ENCODE measurements at regions not wholly inside any gene's neighbourhood (a gene's known extent, or its start where the extent isn't known, plus 50 kb on each side); places are given as distances from the start of the nearest gene placed in this dataset.

DNA sequence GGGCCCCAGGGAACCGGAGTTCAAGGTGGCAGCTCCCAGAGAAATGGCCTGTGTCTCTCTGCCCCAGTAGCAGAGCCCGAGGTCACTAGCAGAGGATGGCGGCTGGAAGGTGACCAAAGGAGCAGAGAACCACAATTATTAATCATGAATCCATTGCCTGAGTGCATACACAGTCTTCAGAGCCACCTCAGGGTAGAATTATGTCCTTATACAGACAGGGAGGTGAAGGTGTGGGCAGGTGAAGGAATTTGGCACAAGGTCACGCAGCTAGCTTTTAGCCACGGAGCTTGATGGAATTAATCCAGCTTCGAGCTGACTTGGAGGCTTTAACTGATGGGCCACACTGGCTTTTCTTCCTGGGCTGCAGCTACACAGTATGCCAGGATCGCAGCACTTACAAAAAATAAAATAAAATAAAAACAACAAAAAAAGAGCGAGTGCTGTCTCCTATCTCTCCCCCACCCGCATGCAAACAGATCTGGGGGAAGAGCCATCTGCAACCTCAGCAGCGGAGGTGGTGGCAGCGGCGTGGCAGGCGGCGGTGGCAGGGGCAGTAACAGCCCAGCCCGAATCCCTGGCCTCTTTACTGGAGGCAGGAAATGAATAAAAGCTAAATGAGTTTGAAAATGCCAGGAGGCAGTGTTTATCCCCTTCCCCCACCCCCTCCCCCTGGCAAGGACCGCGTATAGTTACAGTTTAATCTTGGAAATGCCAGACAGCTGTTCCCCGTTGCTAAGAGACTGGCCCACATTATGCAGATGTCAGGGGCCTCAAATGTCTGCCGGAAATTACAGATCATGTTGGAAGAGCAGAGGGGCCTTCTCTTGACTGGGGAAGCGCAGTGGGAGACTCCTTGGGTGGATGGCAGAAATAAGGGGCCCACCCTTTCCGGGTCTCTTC lies 93.5 kb downstream of the LRRC74A start:
- no peak for TF ChIP-seq POLR2A (IDR thresholded peaks at IDR 0.05)
- TF ChIP-seq, protein P1, sequence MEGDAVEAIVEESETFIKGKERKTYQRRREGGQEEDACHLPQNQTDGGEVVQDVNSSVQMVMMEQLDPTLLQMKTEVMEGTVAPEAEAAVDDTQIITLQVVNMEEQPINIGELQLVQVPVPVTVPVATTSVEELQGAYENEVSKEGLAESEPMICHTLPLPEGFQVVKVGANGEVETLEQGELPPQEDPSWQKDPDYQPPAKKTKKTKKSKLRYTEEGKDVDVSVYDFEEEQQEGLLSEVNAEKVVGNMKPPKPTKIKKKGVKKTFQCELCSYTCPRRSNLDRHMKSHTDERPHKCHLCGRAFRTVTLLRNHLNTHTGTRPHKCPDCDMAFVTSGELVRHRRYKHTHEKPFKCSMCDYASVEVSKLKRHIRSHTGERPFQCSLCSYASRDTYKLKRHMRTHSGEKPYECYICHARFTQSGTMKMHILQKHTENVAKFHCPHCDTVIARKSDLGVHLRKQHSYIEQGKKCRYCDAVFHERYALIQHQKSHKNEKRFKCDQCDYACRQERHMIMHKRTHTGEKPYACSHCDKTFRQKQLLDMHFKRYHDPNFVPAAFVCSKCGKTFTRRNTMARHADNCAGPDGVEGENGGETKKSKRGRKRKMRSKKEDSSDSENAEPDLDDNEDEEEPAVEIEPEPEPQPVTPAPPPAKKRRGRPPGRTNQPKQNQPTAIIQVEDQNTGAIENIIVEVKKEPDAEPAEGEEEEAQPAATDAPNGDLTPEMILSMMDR (IDR thresholded peaks at IDR 0.05), result no peak

Data from heart left ventricle (tissue), 13 donors.